GM18520 (cell line): ENCODE measurements at regions not wholly inside any gene's neighbourhood (a gene's known extent, or its start where the extent isn't known, plus 50 kb on each side); places are given as distances from the start of the nearest gene placed in this dataset.

Source experiments
- ATAC-seq: cut with Tn5 transposase; IDR thresholded peaks from one replicate; pipeline ENCODE4 v1.9.1; 2021; ENCODE audit not compliant: unreplicated experiment

DNA sequence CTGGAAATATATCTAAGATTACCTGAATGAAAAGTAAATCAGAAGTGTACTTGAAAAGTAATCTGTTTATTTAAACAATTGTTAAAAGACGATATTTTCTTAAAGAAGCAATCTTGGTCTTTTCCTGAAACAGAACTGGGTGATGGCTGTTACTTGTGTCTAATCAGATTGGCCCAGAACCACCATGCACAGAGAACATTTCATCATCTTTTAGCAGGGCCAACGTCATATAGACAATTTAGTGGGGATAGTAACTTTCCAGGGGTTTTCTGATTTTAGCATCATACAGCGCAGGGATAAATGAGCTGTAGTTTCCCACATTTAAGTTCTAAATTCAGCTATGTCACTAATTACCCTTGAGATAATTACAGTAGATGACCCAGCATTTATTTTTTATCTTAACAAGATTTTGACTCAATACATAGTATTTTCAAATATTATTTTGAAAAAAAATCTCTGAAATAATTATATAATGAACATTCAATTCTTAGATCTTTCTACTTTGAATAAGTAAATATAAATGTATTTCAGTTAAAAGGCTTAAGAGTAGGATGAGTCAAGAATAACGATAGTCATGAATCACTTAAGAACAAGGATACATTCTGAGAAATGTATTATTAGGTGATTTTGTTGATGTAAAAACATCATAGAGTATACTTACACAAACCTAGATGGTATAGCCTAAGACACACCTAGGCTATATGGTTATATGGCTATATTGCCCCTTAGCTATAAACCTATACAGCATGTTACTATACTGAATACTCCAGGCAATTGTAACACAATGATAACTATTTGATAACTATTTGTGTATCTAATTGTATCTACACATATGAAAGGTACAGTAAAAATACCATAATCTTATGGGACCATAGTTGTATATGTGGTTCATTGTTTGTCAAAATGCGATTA lies 103.8 kb upstream of the MME start:
- no peak for ATAC-seq

DNA sequence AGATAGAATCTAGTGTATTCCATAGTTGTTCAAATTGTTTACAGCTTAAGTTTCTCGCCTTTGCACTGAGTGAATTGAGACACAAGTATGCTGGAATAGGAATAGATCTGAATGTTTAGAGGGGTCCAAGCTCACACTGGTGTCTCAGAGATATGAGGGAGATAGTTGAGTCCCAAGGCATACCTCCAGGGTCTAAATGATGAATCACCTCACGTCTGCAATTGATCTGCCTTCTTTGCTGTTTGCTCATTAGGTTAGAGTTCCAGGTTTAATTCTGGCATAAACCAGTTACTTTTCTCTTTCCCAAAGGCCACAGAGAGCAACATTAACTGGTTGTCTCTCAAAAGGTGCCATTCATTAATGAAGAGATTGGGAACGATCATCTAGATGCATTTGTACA lies 106.3 kb upstream of the MME start:
- no peak for ATAC-seq

DNA sequence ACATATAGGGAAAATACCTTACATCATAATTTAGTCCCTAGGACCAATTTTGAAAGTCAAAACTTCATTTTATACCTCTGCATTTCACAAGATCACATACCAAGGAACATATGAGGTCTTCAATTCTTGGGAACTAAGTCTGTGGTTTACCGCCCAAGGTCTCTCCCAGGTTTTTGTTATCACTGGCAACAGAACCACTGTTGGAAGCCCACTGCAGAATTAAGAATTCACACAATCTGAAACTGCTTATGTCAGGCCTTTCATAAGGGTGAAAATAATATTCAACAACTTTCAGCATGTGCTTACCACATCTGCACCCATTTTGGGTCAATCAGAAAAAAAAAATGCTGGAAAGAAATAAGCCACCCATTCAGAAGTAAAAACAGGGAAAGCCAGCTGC lies 107.2 kb upstream of the MME start:
- no peak for ATAC-seq

DNA sequence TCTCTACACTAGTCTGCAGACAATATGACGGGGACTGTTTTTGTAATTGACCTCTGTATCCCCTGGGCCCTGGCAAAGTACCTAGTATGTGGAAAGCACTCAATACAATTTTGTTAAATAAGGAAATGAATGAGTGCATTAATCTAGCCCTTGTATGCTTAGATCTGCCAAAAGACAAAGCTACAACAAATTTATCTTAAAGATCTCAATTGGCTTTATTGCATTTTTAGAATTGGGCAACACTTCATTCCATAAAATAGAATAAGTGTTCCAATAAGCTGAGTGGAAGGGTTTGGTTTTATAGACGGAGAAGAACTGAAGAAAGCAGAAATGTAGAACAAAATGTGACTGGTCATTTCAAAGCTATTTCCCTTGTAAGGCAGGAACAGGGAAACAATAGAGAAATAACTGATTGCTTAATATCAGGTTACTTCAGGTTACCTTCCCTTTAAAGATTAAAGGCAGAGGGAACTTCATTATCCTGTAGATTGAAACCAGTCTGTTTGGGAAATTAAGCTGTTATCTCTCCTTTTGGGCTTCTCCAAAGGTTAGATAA lies 108.3 kb upstream of the MME start:
- ATAC-seq, result no peak

DNA sequence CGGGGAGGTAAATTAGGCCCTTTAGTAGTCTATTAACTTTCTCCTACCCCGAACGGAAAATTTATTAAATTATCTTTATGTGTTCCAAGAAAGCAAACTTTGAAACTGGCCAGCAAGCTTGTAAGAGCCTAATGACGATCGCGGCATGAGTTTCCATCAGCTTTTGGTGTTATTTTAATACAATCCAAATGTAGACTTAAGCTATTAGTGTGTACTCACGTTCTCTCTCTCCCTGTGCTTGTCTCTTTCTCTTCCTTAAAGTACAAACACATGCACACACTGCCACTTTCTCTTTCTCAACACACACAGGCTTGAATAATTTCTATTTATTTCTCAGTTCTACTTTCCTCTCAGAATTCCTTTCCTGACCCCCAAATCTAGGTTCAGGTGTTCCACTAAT lies 108.8 kb upstream of the MME start:
- no peak for ATAC-seq

DNA sequence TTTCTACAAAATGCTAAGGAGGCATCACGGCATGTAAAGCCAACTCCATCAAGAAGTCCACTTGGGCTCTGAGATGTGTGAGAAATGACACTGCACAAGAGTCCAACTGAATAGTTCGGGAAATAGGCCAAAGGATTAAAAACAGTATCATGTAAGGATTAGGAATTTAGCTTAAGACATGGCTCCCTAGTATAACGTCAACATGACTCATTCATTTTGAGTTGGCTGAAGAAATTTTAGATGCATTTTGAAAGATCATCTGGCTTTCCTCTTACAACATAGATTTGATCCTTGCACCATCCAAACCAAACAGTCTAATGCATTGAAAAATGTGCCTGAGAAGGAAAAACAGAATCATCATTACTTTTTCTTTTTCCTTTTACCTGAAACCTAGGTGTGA lies 109.3 kb upstream of the MME start:
- no peak for ATAC-seq

DNA sequence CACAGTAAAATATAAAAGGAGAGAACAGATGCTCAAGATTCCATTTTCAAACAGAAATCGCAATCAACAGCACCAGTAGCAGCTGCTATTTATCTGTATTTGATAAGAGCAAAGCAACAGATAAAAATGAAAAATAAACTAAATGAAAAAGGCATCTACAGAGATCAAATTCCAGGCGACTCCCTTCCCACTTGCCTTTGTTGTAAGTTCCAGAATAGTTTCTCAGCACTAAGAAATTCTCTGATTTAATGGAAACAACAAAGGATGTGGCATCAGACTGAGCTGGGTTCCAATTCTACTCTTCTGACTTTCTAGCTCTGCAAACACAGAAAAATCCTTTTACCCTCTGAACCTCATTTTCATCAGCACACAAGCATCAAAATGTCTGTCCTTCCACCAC lies 110.8 kb upstream of the MME start:
- ATAC-seq, result no peak

DNA sequence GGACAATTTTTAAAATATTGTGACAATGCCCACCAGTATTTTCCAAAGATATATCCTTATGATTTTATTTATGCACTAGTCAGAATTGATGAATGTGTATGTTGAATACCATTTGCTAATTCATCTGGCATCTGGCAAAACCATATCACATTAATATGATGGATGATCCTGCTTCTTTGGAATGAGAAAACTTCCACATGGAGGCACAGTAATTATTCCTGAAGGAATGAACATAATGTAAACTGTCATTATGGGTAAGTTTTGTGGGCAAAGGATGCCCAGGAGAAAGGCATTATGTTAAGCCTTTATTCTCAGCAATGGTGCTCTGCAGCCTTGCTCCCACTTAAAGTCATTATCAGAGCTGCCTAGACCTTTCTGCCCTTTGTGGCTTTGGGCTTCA lies 113.0 kb upstream of the MME start:
- no peak for ATAC-seq

DNA sequence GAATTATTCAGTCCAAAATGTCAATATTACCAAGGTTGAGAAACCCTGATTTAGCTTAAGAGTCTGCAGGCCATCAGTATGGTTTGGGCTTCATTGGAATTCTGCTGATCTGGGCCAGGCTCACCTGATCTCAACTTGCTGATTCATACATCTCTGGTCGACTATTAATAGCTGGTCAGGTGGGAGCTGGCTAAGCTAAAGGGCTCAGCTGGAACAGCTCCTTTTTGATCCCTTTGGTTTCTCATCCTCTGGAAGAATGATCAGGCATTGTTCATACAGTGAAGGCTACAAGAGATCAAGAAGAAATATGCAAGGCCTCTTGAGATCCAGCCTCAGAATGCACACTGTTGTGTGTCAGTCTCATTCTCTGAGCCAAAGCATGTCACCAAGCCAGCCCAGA lies 123.3 kb upstream of the MME start:
- no peak for ATAC-seq

DNA sequence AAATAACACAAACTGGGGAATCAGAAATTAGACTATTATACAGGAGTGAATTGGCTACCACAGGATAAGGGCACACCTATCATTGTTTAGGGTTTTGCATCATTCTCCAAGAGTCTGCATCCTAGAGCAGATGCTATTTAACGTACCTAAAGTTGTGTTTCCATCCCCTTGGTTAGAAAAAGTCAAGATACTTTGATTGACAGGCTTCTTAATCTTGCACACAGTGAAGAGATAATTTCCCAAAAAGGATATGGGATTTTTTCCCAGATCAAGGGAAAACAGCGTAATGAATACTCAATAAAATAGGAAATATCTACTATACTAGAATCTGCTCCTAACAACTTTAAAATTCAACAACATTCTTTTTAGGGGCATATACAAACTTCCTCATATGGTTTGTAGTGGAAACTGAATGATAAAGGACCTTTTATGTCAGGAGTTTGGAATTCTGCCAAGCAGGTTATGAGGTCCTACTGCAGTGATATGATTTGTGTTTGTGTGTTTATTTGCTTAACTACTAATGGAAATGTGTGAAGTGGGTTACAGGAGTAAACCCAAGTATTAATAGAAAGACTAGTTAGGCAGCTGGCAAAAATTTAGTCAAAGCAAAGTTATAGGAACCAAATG lies 124.1 kb upstream of the MME start:
- ATAC-seq, result no peak

DNA sequence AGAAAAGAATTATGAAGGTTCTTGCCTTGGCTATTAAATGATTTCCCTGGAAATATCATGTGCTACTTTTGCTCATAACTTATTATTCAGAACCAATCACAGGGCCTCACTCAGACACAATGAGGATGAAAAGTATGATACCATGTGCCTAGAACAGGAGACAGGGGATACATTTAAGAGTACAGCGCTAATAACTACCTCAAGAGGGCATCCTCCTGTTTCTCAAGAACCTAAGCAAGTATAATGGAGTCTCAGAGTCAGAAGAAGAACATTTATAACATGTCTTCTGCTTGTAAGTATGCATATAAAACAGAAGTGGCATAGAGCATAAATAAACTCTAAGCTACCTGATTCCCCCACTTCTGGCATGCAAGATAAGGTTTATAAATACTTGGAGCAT lies 125.4 kb upstream of the MME start:
- no peak for ATAC-seq

DNA sequence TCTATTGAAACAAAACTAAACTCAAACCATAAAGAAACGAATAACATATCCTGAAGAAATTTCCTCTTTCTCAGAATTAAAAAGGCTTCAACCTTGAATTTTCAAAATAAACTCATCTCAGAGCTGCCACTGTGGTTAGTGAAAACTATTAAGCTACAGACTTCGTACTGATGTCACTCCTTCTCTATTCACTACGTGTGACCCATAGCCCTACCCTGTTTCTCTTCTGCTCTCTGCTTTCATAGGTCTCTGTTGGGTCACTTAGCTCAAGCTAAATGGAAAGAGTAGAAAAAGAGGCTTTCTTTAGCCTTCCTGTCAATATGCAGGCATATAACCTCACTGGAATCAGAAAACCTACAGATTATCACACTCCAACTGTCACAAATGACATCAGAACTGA lies 126.6 kb upstream of the MME start:
- no peak for ATAC-seq

DNA sequence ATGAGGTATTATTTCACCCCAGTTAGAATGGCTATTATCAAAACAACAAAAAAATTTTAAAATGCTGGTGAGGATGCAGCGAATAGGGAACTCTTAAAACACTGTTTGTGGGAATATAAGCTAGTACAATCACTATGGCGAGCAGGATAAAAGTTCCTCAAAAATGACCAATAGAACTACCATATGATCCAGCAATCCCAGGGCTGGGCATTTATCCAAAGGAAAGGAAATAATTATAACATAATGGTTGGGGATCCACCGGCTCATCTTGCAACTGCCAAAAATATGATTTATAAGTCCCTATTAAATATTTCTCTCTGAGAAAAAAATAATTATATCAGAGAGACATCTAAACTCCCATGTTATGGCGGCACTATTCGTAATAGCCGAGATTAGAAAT lies 127.6 kb upstream of the MME start:
- no peak for ATAC-seq

DNA sequence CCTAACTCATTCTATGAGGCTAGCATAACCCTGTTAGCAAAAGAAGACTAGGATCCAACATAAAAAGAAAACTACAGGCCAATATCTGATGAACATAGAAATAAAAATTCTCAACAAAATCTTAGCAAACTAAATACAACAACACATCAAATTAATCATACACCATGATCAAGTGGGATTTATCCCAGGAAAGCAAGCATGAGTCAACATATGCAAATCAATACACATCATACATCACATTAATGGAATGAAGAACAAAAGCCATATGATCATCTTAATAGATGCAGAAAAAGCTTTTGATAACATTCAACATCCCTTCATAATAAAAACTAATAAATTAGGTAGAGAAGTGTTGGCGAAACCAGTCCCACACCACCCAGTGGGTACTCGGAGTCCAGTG lies 136.1 kb upstream of the MME start:
- ATAC-seq, result no peak

DNA sequence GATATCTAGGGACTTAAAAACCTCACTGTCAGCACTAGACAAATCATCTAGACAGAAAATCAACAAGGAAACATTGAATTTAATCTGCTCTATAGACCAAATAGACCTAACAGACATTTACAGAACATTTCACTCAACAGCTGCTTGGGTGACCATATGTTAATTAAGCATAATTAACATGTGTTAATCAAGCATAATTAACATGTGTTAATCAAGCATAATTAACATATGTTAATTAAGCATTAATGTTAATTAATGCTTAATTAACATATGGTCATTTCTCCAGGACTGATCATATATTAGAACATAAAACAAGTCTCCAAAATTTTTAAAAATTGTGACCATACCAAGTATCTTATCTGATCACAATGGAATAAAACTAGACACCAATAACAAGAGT lies 137.3 kb upstream of the MME start:
- ATAC-seq, result no peak

DNA sequence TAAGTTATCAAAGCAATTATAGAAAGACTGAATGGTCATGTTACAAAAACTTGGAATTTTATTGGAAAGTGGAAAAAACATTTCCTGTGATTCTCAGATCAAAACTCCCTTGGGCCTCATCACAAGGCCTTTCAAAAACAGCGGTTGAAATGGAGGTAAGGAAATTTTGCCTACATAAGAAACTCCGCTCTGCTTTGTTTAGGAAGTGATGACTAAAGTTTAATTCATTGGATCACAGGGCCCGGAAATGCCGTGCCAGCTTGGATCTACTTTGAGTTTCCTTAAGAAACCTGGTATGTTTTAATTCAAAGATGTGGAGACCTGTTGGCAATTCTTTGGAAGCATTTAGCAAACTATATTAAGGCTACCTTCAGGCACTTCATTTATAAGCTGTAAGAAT lies 143.9 kb upstream of the MME start:
- ATAC-seq, result no peak

DNA sequence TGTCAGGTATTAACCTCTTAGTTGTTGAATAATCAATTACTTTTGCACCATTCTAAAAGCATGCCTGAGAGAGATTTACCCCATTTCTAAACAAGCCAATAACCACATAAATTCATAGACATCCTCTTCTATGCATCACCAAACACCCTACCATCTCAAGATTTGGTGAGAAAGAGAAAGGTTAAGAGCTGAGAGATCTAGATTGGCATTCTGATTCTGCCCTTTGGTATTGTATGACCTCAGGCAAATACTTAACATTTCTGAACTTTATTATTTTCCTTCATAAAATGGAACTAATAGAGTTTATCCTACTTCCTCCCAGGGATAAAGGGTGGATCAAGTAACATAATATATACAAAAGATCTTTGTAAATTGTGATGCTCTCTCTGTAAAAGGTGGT lies 146.5 kb upstream of the MME start:
- no peak for ATAC-seq

DNA sequence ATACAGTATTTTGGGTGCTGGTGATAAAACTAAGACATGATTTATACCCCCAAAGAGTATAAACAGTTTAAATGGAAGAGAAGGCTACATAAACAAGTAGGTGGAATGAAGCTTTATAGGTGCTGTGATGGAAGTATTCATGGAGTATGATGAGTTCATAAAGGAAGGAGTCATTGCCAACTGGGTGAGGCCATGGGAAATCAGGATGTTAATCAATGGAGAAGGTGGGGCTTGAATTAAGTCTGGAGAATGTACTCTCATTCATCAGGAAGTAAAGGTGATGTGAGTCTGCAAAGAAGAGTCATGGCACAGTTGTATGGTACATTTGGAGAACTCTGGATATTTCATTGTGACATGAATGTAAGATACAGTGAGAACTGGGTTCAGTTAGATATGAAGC lies 147.5 kb upstream of the MME start:
- no peak for ATAC-seq

DNA sequence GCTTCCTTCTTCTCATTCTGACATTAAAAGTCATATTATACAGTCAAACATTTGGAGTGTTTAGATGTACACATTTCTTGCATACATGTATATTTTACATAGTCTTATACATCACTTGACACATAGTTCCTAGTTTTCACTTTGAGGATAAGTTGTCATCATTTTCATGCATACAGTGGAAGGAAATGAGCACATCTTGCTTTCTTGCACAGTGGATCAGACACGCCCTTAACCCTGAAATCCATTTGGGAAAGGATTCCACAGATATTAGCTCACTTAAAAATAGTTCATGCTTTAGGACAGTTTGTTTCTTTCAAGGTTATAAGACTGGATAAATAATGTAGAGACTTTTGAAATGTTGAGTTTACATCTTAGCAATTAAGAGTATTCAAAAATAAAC lies 148.6 kb upstream of the MME start:
- no peak for ATAC-seq

DNA sequence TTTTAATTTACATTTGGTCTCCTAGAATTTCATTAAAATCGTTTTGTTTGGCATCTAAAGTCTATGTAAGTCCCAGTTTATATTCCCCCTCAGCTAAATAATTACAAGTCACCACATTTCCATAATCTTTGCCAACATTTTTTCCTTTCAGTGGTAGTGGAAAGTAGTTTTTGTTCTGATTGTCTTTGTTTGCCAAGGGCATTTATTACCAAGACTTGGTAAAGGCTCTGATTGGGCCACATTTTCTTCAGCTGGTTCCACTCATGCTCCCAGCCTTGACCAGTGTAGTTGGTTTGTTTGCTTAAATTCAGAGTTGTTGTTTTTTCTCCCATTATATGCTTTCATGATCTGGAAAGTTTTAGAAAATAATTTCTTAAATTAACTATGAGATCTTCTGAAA lies 153.4 kb upstream of the MME start:
- ATAC-seq, result no peak

DNA sequence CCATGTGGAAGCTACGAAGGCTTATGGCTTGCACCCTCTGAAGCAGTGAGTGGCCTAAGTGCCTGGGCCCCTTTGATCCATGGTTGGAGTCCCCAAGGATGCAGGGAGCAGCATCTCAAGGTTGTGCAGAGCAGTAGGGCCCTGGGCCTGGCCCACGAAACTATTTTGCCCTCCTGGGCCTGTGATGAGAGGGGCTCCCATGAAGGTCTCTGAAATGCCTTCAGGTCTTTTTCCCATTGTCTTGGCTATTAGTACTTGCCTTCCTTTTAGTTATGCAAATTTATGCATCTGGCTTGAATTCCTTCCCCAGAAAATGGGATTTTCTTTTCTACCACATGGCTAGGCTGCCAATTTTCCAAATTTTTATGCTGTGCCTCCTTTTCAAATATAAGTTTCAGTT lies 158.8 kb upstream of the MME start:
- no peak for ATAC-seq

DNA sequence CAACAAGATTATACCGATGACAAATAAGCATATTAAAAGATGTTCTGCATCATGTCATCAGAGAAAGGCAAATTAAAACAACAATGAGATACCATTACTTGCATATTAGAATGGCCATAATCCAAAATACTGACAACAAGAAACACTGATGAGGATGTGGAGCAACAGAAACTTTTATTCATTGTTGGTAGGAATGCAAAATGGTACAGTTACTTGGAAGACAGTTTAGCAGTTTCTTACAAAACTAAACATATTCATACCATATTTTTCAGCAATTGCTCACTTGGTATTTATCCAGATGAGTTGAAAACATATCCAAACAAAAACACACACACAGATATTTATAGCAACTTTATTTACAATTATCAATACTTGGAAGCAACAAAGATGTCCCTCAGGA lies 160.9 kb upstream of the MME start:
- no peak for ATAC-seq

DNA sequence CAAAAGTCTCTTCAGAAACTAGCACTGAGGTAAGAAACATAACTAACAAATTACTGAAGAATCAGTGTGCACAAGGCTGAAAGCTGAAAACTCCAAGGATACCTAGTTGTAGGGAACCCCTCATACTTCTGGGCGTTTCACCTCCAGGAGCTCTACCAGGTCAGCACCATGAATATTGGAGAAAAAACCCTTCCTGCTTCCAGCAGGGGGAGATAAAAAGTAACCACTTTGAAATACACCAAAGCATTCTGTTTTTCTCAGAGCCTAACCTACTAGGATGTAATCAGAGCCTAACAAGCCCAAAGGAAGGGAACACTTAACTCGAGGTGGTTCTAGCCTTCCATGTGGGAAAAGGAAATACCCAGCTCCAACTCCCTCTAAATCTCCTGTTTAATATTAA lies 175.8 kb upstream of the MME start:
- ATAC-seq, result no peak
